OCI-LY1 (cell line): ENCODE measurements at regions not wholly inside any gene's neighbourhood (a gene's known extent, or its start where the extent isn't known, plus 50 kb on each side); places are given as distances from the start of the nearest gene placed in this dataset.

Experiments used
- CTCF ChIP-seq: fragments of 200-600 bp; sonication (generic), shearing (Covaris generic); IDR thresholded peaks from 2 replicates; pipeline ENCODE4 v1.5.1; 2017; ENCODE audit warnings: mild to moderate bottlenecking, antibody characterized with exemption, low read length, moderate library complexity, mixed read lengths
- EZH2 ChIP-seq: fragments of 200-600 bp; sonication (generic), shearing (Covaris generic); IDR thresholded peaks from 2 replicates; pipeline ENCODE4 v1.8.0; 2017; ENCODE audit warnings: borderline replicate concordance, mixed run types, mild to moderate bottlenecking, antibody characterized with exemption, low read length, moderate library complexity, mixed read lengths

- TF ChIP-seq CTCF (no peak), EZH2 (no peak)
Observed at GRCh38 chr18:10055125-10055750, 141.4 kb downstream of the VAPA start.
